BE2C (cell line): ENCODE measurements at regions not wholly inside any gene's neighbourhood (a gene's known extent, or its start where the extent isn't known, plus 50 kb on each side); places are given as distances from the start of the nearest gene placed in this dataset.

Experiments used
- DNase-seq: peaks from one replicate; pipeline ENCODE4 v3.0.0-alpha.2; 2020
- H3K27me3 ChIP-seq: fragments of 250-450 bp; sonication (Bioruptor Pico); 2 replicates; pipeline ENCODE4 v1.5.1; 2020; ENCODE audit warnings: mild to moderate bottlenecking
- H3K36me3 ChIP-seq: fragments of 250-450 bp; sonication (Bioruptor Pico); 2 replicates; pipeline ENCODE4 v1.5.1; 2020; ENCODE audit warnings: mild to moderate bottlenecking
- H3K4me1 ChIP-seq: fragments of 250-450 bp; sonication (Bioruptor Pico); 2 replicates; pipeline ENCODE4 v1.5.1; 2020
- H3K4me3 ChIP-seq: 2 replicates; pipeline ENCODE4 v1.5.1; 2011; ENCODE audit warnings: low read depth, low read length
- H3K9me3 ChIP-seq: fragments of 250-450 bp; sonication (Bioruptor Pico); 2 replicates; pipeline ENCODE4 v1.5.1; 2020
- TF ChIP-seq, protein P1 (sequence below): IDR thresholded peaks from 2 replicates; pipeline ENCODE4 v1.5.1; 2012; ENCODE audit warnings: mild to moderate bottlenecking, low read depth, low read length

DNA sequence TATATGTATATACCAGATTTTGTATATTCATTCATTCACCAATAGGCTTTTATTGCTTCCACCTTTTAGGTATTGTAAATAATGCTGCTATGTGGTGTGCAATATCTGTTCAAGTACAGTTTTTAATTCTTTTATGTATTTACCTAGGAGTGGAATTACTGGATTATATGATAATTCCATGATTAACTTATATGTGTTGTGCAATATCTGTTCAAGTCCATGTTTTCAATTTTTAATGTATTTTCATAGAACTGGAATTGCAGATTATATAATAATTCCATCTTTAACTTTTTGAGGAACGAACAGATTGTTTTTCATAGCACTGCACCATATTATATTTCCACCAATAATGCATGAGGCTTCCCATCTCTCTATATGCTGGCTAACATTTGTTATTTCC lies 50.6 kb upstream of the L3MBTL4 start:
- Histone ChIP-seq H3K4me1 (no peaks in the 10 kb centered on the region), H3K27me3 (no peaks in the 10 kb centered on the region), H3K36me3 (no peaks in the 10 kb centered on the region), H3K9me3 (no peaks in the 10 kb centered on the region), H3K4me3 (no peak overlapping the region)
- TF ChIP-seq, protein P1, sequence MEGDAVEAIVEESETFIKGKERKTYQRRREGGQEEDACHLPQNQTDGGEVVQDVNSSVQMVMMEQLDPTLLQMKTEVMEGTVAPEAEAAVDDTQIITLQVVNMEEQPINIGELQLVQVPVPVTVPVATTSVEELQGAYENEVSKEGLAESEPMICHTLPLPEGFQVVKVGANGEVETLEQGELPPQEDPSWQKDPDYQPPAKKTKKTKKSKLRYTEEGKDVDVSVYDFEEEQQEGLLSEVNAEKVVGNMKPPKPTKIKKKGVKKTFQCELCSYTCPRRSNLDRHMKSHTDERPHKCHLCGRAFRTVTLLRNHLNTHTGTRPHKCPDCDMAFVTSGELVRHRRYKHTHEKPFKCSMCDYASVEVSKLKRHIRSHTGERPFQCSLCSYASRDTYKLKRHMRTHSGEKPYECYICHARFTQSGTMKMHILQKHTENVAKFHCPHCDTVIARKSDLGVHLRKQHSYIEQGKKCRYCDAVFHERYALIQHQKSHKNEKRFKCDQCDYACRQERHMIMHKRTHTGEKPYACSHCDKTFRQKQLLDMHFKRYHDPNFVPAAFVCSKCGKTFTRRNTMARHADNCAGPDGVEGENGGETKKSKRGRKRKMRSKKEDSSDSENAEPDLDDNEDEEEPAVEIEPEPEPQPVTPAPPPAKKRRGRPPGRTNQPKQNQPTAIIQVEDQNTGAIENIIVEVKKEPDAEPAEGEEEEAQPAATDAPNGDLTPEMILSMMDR, result no peak
- DNase-seq, result no peak

DNA sequence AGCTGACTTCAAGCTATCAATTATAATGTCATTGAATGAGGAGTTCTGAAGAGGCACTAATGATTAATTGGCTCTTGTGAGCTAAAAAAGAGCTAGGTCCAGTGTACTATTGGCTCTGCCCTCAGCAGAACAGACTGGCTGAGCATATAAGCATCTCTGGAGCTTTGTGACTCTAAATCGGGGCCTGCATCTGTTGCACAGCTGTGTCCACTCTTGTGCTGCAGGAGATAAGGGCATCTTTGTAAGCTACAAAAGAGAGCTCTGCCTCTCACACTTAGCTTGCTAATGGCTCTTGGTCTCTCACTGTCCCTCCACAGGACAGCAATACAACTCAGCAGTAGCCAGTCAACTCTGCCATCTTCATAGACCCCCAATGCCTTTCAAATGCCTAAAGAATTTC lies 61.5 kb upstream of the L3MBTL4 start:
- TF ChIP-seq, protein P1, result no peak
- H3K27me3 ChIP-seq, result no peaks in the 10 kb centered on the region

GRCh38 chr18:6476880-6477279 lies 62.2 kb upstream of the L3MBTL4 start:
- Histone ChIP-seq H3K27me3 (no peaks in the 10 kb centered on the region), H3K9me3 (no peaks in the 10 kb centered on the region), H3K36me3 (no peaks in the 10 kb centered on the region), H3K4me3 (no peak overlapping the region), H3K4me1 (no peaks in the 10 kb centered on the region)
- TF ChIP-seq, protein P1, result no peak
- DNase-seq, result no peak

More for the DNA sequence above, 61.5 kb upstream of the L3MBTL4 start:
- no peaks in the 10 kb centered on the region for H3K4me1 ChIP-seq
- DNase-seq, result no peak
- no peaks in the 10 kb centered on the region for H3K36me3 ChIP-seq
- no peaks in the 10 kb centered on the region for H3K9me3 ChIP-seq
- no peak overlapping the region for H3K4me3 ChIP-seq

GRCh38 chr18:6478121-6478520 lies 63.4 kb upstream of the L3MBTL4 start:
- Histone ChIP-seq H3K4me3 (no peak overlapping the region), H3K4me1 (no peaks in the 10 kb centered on the region), H3K9me3 (no peaks in the 10 kb centered on the region), H3K27me3 (no peaks in the 10 kb centered on the region), H3K36me3 (no peaks in the 10 kb centered on the region)
- DNase-seq, result no peak
- TF ChIP-seq, protein P1, result no peak

- H3K4me1 ChIP-seq, result no peaks in the 10 kb centered on the region
Measured at GRCh38 chr18:6479699-6480098, 65.0 kb upstream of the L3MBTL4 start.

GRCh38 chr18:6482198-6482977 lies 67.7 kb upstream of the L3MBTL4 start:
- H3K4me3 ChIP-seq, result no peak overlapping the region
- H3K4me1 ChIP-seq, result no peaks in the 10 kb centered on the region
- H3K36me3 ChIP-seq, result no peaks in the 10 kb centered on the region
- TF ChIP-seq, protein P1, result peak; percentile 40
- H3K27me3 ChIP-seq, result no peaks in the 10 kb centered on the region
- peak; percentile 37 for DNase-seq
- no peaks in the 10 kb centered on the region for H3K9me3 ChIP-seq

More at GRCh38 chr18:6479699-6480098, 65.0 kb upstream of the L3MBTL4 start:
- no peaks in the 10 kb centered on the region for H3K27me3 ChIP-seq
- H3K9me3 ChIP-seq, result no peaks in the 10 kb centered on the region
- H3K36me3 ChIP-seq, result no peaks in the 10 kb centered on the region
- no peak for DNase-seq
- no peak overlapping the region for H3K4me3 ChIP-seq
- TF ChIP-seq, protein P1, result no peak
